GM06990 (cell line): ENCODE measurements at regions not wholly inside any gene's neighbourhood (a gene's known extent, or its start where the extent isn't known, plus 50 kb on each side); places are given as distances from the start of the nearest gene placed in this dataset.

Source experiments
- DNase-seq: peaks from one replicate; pipeline ENCODE4 v3.0.0-alpha.2; 2011; ENCODE audit not compliant: insufficient read length; ENCODE audit errors: extremely low read depth
- H3K27me3 ChIP-seq: replicated peaks from 2 replicates; pipeline ENCODE4 v1.6.0; 2011; ENCODE audit warnings: low read length; ENCODE audit not compliant: control insufficient read depth, insufficient read depth
- H3K36me3 ChIP-seq: 2 replicates; pipeline ENCODE4 v1.5.1; 2011; ENCODE audit warnings: low read length; ENCODE audit not compliant: control insufficient read depth, insufficient read depth
- H3K4me3 ChIP-seq: replicated peaks from 2 replicates; pipeline ENCODE4 v1.5.1; 2011; ENCODE audit warnings: low read depth, mild to moderate bottlenecking, control low read depth, low read length
- TF ChIP-seq, protein P1 (sequence below): IDR thresholded peaks from 2 replicates; pipeline ENCODE4 v1.5.1; 2011; ENCODE audit warnings: low read length, control low read depth, mild to moderate bottlenecking, inconsistent platforms; ENCODE audit not compliant: insufficient read depth, poor library complexity, severe bottlenecking

DNA sequence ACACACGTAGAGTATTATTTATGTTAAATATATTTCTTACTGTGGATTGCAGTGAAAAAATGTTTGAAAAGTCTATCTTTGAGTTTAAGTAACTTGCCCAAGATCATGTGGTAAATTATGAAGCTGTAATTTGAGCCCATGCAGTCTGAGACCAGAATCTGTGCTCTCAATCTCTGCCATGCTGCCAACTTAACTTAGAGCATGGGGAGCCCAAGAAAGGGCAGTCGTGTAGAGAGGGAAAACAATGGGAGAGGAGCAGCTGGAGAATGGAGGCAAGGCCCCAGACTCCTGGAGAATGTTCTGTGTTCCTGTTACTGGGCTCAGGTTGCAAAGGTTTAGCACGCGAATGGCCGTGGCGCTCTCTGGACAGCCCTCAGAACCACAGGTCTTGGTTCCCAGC lies 311.6 kb upstream of the RASGRP1 start:
- no peaks in the 10 kb centered on the region for H3K36me3 ChIP-seq
- no peak overlapping the region for H3K4me3 ChIP-seq
- TF ChIP-seq, protein P1, sequence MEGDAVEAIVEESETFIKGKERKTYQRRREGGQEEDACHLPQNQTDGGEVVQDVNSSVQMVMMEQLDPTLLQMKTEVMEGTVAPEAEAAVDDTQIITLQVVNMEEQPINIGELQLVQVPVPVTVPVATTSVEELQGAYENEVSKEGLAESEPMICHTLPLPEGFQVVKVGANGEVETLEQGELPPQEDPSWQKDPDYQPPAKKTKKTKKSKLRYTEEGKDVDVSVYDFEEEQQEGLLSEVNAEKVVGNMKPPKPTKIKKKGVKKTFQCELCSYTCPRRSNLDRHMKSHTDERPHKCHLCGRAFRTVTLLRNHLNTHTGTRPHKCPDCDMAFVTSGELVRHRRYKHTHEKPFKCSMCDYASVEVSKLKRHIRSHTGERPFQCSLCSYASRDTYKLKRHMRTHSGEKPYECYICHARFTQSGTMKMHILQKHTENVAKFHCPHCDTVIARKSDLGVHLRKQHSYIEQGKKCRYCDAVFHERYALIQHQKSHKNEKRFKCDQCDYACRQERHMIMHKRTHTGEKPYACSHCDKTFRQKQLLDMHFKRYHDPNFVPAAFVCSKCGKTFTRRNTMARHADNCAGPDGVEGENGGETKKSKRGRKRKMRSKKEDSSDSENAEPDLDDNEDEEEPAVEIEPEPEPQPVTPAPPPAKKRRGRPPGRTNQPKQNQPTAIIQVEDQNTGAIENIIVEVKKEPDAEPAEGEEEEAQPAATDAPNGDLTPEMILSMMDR = no peak
- DNase-seq = no peak
- H3K27me3 ChIP-seq = no peaks in the 10 kb centered on the region; the same call in 1 of the 2 replicates

- Histone ChIP-seq H3K36me3 (no peaks in the 10 kb centered on the region), H3K27me3 (no peaks in the 10 kb centered on the region; the same call in 1 of the 2 replicates), H3K4me3 (no peak overlapping the region)
- no peak for DNase-seq
- TF ChIP-seq, protein P1 = no peak
Measured at GRCh38 chr15:38876621-38877020, 312.0 kb upstream of the RASGRP1 start.

- Histone ChIP-seq H3K27me3 (no peaks in the 10 kb centered on the region; the same call in 1 of the 2 replicates), H3K4me3 (no peak overlapping the region), H3K36me3 (no peaks in the 10 kb centered on the region)
- TF ChIP-seq, protein P1 = no peak
- DNase-seq = no peak
Measured at GRCh38 chr15:38877471-38877870, 312.9 kb upstream of the RASGRP1 start.

DNA sequence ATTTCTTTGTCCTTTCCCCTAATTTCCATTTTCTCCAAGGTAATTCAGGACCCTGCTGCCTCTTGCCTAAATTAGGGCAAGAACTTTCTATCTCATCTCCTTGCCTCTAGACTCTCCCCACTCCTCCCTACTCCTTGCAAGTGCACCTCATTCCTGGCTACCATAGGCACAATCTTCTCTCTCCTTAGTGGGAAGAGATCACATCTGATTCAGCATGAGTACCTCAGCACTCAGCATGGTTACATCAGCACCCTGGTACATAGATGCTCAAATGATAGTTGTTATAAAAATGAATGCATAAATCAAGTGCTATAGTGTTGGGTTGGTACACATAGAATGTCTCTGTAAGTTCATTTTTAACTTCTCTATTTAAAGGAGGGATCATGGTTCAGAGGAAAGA lies 313.4 kb upstream of the RASGRP1 start:
- Histone ChIP-seq H3K4me3 (no peak overlapping the region), H3K36me3 (no peaks in the 10 kb centered on the region), H3K27me3 (no peaks in the 10 kb centered on the region; the same call in 1 of the 2 replicates)
- TF ChIP-seq, protein P1 = no peak
- DNase-seq = no peak

DNA sequence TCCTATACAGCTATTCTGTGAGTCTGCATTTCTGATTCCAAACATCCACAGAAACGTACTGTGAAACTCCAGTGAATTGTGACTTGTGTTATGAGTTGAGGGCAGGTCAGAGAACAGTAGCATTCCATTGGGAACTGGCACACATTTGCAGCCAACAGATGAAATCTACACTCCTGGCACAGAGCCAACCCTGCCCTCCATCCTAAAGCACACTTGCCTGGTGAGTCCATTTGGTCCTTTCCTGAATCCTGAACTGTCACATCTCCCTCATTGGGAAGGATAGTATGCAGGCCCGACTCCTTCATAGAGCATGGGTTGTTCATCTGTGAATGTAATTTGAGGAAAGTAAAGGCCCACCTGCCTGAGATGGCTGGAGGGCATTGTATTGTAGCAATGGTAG lies 314.3 kb upstream of the RASGRP1 start:
- no peaks in the 10 kb centered on the region for H3K36me3 ChIP-seq
- no peak overlapping the region for H3K4me3 ChIP-seq
- H3K27me3 ChIP-seq = no peaks in the 10 kb centered on the region; the same call in 1 of the 2 replicates
- no peak for DNase-seq
- TF ChIP-seq, protein P1 = no peak

DNA sequence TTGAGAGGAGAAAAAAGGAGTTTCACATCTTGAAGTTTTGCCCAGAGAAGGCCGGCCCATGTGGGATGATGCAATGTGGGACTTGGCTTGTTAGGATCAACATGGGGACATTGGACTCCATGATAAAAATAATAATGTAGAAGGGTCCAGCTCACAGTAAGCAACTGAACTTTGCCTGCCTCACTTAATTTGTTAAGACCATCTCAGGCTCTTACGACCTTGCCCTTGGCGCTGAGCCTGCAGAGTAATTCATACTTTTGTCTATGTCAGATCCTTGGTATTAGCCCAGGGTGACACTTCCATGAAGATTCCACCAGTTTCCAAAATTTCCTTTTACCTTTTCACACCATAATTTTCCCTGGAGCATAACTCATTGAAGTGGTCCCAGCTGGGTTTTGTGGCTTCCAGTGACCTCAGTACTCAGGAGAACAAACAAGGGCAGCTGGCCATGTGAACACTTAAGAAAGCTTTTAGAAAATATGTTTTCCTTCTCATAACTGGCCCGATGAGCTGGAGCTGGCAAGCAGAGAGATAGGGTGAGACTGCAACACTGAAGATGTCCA lies 315.4 kb upstream of the RASGRP1 start:
- H3K36me3 ChIP-seq = no peaks in the 10 kb centered on the region
- TF ChIP-seq, protein P1 = no peak
- H3K27me3 ChIP-seq = no peaks in the 10 kb centered on the region; the same call in 1 of the 2 replicates
- DNase-seq = no peak
- H3K4me3 ChIP-seq = no peak overlapping the region
